NCI-H748 (cell line): ENCODE measurements at regions not wholly inside any gene's neighbourhood (a gene's known extent, or its start where the extent isn't known, plus 50 kb on each side); places are given as distances from the start of the nearest gene placed in this dataset.
"Not testable (repeated sequence)": the region's sequence is repeated elsewhere in the genome, so short reads cannot be mapped to it uniquely, and the experiment has no call there.

Experiments used
- DNase-seq: peaks from one replicate; lab custom pipeline; 2025; ENCODE audit not compliant: unreplicated experiment; lab: John Stamatoyannopoulos, UW

DNA sequence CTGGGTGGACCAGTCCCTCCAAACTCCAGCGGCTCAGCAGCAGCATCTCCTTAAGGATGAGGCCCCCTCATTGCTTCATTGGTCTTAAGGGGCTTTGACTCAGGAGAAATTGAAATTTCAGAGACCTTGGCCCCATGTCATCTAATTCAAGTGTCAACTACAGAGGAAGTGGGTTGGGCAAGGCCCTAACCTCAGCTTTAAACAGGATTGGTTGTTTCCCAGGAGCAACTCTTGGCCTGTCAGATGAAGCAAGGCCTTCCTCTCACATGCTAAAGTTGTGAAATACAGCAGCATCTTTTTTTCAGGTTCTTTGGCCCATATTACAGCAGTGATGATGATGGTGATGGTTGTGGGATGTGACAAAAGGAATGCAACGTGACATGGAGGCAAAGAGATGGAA lies 348.3 kb downstream of the ICE1 start:
- no peak for DNase-seq

DNA sequence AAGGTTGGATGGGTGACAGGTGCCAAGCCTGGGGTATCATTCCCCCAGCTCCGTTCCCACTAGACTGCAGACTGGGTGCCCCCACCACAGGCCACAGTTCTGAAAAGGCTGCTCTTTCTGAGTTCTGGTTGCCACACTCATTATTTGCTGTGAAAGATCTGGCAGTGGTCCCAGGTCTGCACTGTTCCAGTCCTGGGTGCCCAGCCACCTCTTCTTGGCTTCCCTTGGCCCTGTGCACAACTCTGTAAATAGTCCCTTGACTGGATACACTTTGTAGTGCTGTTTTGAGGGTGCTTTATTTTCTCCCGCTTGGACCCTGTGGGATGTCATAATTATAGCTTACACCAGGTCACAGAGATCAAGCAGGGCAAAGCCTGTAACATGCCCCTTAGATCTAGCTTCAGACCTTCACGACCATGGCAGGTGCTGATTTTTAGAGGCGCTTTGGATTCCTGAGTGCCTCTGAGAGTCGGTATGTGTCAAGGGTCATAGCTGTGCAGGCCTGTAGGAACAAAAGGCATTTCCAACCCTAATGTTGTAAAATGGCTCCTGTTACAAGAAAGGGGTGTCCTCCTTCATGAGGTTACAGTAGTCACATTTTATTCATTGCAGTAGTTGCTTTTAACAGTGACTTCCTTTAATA lies 344.9 kb downstream of the ICE1 start:
- DNase-seq = no peak

DNA sequence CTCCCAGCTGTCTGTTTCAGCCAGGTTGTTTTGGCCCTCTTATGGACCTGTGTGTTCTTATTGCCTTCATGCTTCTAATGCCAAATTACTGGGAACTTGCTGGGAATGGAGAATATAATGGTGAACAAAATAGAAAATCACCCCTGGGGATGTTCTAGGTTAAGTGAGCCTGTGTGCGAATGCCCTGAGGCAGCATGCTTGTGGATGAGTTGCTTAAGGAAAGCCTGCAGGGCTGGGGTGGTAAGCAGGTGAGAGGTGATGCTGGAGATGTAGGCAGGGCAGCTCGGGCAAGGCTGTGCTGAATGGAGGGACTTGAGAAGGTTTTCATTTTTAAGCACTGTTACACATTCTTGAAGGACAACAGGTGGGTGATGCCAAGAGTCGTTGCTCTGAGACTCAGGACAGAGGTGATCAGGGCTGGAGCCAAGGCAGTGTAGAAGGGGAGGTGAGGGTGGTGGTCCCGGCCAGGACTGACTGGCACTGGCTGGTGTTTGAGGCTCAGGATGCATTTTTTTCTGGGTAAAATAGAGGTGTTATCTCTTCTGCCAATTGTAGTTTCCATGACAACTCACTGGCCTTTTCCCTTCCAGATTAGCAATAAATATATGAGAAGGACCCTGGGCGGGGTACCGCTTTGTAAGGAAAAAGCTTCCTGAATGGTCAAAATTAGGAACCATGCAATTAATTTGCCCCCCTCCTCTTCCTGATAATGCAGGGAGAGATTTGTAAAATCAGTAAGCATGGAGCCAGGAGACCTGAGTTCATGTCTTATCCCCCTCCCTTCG lies 342.8 kb downstream of the ICE1 start:
- DNase-seq = no peak

DNA sequence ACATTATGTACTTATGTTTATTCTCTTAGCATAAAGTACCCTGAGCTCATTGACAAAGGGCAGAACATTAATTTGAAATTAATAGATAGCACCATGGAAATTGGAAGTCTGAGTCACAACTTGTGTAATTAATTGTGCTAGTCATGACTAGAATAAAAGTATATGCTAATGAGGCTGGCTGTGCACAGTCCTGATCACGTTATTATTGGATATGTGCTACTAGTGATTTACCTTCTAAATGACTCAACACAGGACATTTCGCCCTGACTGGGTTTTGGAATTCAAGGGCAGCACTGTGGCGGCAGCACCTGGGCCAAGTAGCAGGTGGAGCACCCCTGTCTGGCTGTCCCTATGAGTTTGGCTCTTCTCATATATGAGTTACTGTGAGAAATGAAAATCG lies 341.8 kb downstream of the ICE1 start:
- DNase-seq = no peak

DNA sequence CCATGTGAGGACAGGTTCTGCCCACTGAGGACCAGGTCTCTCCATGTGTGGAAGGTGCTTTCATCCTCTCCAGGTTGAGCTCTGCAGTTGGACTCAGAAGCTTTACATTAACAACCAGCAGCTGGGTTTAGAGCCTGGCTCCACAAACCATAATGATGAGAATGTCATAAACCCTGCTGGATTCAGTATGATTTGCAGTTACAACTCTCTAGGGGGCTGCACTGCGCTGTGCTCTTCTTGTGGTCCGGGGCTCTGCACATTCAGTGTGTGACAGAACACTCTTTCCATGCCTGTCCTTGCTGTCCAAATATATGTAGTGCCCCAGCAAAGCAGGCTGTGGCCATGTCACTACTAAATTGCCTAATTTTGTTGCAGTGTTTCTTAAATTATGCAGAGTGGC lies 334.3 kb downstream of the ICE1 start:
- no peak for DNase-seq

DNA sequence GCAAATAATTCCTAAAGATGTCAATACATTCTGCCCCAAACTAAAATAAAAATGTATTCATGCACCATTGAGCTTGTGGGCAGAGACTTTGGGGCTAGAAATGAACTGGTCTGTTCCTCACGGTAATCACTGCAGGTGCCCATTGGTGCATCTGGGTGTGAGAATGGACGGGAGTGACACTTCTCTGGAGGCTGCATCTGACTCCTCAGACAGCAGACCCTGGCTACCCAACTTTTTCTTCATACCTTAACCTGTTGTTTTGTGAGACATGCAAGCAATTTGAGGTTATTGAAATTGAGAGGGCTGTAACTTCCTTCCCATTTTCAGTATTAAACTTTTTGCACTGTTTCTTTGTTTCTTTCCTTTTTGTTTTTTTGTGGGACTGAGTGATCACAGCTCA lies 333.4 kb downstream of the ICE1 start:
- no peak for DNase-seq

DNA sequence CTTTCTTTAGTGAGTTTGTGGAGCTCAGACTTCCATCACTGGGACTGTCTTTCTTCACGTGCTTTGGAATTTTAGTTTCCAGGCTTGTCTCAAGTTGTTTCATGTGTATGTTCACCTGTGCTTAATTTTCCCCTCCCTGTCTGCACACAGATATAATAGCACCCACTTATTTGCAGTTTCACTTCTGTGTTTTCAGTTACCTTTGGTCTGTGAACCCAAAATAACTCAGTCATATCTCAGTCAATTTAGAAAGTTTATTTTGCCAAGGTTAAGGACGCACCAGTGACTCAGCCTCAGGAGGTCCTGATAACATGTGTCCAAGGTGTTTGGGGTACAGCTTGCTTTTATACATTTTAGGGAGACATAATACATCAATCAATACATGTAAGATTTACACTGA lies 330.4 kb downstream of the ICE1 start:
- DNase-seq = no peak

DNA sequence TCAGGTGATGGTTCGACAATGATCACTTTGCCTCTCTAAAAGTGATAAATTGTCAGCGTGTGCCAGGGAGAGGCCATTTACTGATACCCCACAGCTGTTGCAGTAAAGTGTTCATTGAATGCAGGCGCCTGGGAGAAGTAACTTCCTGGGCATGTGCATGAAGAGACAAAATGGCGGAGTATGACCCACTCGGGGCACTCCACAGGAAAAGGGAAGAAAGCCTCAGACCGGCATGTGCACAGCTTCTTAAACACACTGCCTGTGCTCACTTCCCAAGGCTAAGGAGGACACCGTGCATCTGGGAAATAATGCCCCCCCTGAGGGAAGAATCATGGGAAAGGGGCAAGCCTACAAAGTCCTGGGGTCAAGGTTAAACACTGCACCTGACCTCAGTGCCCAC lies 329.5 kb downstream of the ICE1 start:
- peak; percentile 90 for DNase-seq

DNA sequence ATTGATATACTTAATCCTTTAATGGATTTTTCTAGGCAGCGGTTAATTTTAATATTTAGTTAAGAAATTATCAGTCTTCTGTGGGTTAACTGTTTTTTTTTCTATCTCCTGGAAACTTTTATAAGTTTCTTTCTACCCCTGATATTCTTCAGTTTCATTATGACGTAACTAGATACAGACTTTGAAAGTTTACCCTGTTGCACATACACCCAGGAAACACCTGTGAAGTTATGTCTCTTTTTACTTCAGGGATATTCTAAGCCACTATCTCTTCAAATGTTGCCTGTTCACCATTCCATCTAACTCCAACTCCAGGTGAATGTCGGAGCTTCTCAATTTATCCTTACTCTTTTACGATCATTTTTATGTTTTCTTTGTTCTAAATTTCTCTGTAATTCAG lies 329.0 kb downstream of the ICE1 start:
- DNase-seq = no peak

DNA sequence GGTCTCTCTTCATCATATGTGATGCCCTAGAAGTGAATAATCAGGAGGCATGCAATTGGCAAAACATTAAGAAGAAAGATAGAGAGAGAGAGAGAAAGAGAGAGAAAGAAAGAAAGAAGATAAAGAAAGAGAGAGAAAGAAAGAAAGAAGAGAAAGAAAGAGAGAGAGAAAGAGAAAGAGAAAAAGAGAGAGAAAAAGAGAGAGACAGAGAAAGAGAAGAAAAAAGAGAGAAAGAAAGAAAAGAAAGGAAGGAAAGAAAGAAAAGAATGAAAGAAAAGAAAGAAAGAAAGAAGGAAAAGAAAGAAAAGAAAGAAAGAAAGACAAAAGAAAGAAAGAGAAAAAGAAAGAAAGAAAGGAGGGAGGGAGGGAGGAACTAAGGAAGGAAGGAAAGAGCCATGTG lies 318.9 kb downstream of the ICE1 start:
- no peak for DNase-seq

DNA sequence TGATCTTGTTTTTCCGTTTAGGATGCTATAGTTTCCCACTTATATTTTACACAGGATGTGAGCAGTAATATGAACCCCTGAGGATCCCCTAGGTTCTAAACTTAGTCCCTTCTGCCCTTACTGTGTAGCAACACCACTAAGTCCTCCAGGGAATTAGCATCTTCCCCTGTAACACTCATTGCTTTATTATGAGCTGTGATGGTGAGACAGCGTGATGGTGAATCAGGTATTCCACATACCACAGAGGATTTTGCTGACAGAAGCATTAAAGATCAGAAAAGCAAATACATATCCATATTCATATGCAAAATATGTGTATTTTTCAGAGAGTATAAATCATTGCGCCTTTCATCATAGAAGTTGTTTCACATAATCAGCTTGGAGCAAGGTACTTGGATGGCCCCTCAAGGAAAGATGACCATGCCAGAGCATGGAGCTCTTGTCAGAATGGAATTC lies 317.0 kb downstream of the ICE1 start:
- no peak for DNase-seq

DNA sequence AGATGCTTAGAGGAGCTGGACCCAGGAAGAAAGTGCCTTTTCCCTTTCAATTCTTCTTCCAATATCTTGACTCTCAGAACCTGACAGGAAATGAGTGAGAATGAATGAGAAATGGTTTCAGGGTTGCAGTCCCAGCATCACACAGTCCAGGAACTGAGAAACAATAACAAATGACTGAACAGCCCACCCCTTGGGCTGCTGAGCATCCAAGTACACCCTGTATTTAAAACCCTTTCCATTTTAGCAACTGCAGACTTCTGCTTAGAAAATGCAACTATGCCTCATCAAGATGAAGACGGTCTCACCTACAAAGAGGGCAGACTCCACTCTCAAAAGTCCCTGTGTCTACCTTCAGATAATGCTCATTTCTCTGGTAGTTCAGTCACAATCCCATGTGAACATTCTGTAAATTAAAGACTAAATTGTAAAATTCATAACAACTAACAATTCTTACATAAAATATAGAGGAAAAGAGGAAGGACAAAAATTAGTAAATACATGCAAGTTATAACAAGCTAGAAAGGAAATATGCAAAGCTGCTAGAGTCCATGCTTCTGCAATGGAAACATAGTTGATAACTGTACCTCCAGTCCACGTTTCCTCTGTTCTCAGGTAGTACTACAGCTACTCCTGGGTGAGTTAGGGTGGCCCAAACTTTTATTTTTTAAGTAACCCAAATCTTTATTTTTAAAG lies 316.5 kb downstream of the ICE1 start:
- no peak for DNase-seq

DNA sequence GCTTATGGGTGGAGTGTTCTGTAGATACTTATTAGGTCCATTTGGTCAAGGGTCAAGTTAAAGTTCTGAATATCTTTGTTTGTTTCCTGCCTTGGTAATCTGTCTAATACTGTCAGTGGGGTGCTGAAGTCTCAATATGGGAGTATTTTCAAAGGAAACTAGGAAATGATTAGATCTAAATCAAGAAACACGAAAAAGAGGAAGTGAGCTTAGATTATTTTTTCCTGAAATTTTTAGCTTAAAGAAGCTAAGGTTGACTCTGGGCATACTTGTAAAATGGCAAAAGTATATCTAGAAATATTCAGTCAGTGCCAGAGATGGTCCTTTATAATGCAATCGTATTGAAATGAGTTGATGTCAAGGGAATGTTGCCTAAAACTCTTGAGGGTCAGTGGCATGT lies 313.5 kb downstream of the ICE1 start:
- DNase-seq = no peak

DNA sequence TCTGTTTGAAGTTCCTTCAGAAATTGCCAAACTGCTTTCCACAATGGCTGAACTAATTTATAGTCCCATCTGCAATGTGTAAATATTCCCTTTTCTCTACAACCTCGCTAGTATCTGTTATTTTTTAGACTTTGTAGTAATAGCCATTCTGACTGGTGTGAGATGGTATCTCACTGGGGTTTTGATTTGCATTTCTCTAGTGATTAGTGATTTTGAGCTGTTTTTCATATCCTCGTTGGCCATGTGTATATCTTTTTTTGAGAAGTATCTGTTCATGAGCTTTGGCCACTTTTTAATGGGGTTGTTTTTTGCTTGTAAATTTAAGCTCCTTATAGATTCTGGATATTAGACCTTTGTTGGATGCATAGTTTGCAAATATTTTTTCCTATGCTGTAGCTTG lies 310.6 kb downstream of the ICE1 start:
- not testable (repeated sequence) for DNase-seq

DNA sequence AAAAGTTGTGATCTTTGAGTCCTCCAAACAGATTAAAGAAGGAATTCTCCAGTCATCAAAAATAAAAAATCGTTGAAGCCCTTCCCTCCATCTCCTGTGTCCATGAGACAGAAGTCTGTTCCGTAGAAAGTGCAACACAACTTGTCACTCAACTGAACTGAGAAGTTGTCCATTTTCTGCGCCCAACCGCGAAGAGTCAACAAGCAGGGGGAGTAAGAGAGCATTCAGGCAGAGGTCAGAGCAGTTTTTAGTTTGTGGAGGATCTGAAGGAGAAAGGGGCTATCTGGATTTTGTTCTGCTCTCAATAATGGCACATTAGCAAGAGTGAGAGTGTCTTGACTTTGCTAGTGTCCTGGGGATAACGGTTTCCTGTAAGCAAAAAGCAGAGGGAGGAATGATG lies 303.9 kb downstream of the ICE1 start:
- DNase-seq = no peak

DNA sequence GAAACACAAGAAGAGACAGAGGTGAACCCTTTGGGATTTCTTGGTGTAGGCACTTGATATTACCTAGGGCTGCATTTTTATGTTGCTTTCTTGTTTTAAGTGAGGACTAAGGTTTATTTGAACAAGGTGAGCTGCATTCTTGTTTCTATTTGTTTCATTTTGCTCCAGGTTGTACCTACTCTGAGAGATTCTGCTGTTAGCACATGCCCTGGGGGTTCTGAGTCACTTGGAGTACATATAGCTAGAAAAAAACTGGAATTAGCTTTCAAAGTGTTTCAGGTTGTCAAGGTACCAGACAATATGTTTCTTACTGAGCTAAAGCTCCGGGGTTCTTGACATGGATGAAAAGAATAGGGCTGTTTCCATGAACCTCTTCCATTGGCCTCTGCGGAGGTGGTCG lies 299.4 kb downstream of the ICE1 start:
- DNase-seq = no peak

DNA sequence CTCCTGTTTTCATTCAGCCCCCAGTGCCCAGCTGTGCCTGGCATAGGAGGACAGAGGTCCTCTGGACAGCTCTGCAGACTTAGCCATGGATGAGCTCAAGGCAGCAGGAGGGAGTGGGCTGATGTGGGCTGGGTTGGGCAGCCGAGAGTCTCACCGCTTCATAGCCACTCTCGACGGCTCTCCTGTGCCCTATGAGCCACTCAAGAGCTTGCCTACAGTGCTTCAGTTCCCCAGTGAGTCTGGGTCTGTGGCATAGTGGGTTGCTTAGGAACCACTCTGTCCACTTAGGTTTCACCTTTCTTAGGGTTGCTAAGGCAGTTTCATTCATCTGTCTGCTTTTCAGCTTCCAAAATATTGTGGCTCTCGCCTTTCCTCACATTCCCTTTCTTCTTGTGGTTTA lies 296.8 kb downstream of the ICE1 start:
- peak; percentile 65 for DNase-seq

DNA sequence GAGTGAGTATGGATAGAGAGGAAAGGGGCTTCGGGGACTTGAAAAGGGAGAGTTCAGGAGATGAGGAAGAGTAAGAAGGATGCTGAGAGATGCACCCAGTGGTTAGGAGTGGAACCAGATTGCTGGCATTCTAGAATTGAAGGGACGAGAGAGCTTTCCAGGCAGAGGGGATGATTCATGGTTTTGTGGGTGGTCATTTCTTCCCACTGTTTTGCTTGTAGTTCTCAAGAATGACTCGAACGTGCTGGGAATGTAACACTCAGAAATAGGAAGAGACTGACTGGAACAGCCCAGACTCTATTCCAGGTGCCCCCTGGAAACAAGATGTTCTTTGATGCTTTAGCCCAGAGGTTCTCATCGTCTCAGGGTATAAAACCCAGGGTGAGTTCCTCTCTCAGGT lies 294.2 kb downstream of the ICE1 start:
- no peak for DNase-seq

DNA sequence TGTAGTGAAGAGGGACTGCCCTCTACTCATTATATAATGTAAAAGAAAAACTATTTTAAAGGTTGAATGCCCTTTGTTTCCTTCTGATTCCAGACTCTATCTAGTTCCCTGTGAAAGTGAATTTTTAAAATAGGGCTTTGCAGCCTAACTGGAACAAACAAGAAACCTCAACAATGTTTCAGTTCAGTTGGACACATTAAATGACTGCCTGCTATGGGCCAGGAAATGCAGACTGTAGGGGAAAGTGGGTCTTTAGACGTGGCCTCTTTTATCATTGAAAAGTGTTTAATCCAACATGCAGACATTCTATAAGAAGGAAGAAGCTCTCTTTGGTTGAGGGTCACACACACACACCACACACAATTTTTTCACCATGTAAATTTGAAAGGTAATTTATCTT lies 289.1 kb downstream of the ICE1 start:
- no peak for DNase-seq

DNA sequence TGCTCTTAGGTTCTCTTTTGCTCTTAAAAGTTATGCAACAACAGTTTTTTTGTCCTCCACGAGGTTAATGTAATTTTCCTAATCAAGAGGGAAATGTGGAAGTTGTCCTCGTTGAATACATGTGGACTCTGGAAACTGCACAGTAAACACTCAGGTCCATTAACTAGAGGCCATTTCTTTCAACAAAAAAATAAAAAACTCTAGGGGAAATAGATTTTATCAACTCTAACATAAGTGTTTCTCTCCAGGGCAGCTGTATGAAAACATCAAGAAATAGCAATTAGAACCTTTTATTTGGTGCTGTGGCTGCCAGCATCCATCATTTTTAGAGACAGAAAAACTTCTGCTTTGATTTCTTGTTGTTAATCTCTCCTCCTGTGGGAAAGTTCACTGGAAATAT lies 288.6 kb downstream of the ICE1 start:
- peak; percentile 90 for DNase-seq

DNA sequence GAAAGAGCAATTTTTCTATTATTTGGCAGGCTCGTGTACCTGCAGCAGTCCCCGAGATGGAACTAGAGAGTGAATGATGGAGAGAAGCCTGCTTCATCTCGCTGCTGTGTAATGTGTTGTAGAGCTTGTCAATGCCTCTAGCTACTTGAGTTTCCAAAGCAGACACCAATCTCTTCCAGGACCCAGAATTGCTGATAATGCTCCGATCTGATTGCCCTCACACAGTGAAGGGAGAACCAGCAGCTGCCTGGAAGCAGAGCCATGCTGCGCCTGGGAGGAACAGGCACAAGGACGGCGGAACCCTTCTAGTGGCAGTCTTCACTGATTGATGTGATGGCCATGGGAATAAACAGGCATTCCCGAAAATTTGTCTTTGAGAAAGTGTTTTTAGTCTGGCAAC lies 288.0 kb downstream of the ICE1 start:
- DNase-seq = peak; percentile 86

DNA sequence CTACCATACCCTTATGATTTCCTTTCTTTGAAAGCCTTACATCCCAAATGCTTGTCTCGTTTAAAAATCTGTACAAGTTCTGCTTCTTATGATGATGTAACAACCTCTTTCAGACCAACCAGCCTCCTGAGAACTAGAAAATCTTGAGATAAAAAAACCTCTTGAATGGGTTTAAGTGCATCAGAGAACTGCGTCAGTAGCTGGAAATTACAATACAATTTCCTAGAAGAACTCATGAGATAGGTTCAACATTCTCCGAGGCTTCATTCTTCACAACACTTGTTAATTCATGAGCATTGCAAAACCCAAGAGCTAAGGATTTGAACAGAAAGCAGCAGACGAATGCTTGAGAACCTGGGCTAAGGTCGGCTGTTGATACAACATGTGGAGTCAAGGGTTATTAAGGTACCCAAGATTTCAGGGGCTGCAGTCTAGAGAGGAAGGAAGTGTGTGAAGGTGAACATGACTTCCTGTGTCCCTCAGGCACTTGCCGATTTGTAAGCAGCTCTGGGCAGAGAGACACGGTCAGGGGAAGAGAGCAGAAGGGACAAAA lies 286.0 kb downstream of the ICE1 start:
- no peak for DNase-seq
